Endodermal cell (in vitro differentiated cells): ENCODE measurements at regions not wholly inside any gene's neighbourhood (a gene's known extent, or its start where the extent isn't known, plus 50 kb on each side); places are given as distances from the start of the nearest gene placed in this dataset.

Source experiments
- DNase-seq: peaks from one replicate; pipeline ENCODE4 v3.0.0-alpha.2; 2017
- H3K27ac ChIP-seq: 2 replicates; pipeline ENCODE4 v1.5.1; 2013; ENCODE audit warnings: mild to moderate bottlenecking, low read depth, low read length, moderate library complexity
- H3K27me3 ChIP-seq: 2 replicates; pipeline ENCODE4 v1.6.1; 2013; ENCODE audit warnings: mild to moderate bottlenecking, low read length, moderate library complexity; ENCODE audit not compliant: insufficient read depth, control insufficient read depth, poor library complexity, severe bottlenecking
- H3K36me3 ChIP-seq: 2 replicates; pipeline ENCODE4 v1.7.0; 2013; ENCODE audit warnings: mild to moderate bottlenecking, low read length, moderate library complexity; ENCODE audit not compliant: control insufficient read depth, insufficient read depth
- H3K4me1 ChIP-seq: one replicate; pipeline ENCODE4 v1.7.0; 2013; ENCODE audit warnings: low read length; ENCODE audit not compliant: control insufficient read depth, insufficient read depth
- H3K4me3 ChIP-seq: 2 replicates; pipeline ENCODE4 v1.5.1; 2013; ENCODE audit warnings: mild to moderate bottlenecking, low read length, moderate library complexity
- H3K9ac ChIP-seq: 2 replicates; pipeline ENCODE4 v1.6.1; 2013; ENCODE audit warnings: mild to moderate bottlenecking, low read length, moderate library complexity; ENCODE audit not compliant: poor library complexity, severe bottlenecking; ENCODE audit errors: extremely low read depth
- H3K9me3 ChIP-seq: 2 replicates; pipeline ENCODE4 v1.6.1; 2013; ENCODE audit warnings: mild to moderate bottlenecking, low read length, moderate library complexity; ENCODE audit not compliant: control insufficient read depth
- H3K27ac Mint-ChIP-seq: 2 replicates; pipeline ENCODE4 v1.8.0; 2020; ENCODE audit warnings: mixed read lengths
- H3K27me3 Mint-ChIP-seq: 2 replicates; pipeline ENCODE4 v1.8.0; 2021; ENCODE audit warnings: mild to moderate bottlenecking, mixed read lengths; ENCODE audit not compliant: insufficient read depth
- H3K36me3 Mint-ChIP-seq: 2 replicates; pipeline ENCODE4 v1.8.0; 2020; ENCODE audit warnings: low read depth, mixed read lengths
- H3K4me1 Mint-ChIP-seq: 2 replicates; pipeline ENCODE4 v1.8.0; 2020; ENCODE audit warnings: mixed read lengths
- H3K4me3 Mint-ChIP-seq: 2 replicates; pipeline ENCODE4 v1.8.0; 2020; ENCODE audit warnings: mild to moderate bottlenecking, moderate library complexity, mixed read lengths
- H3K9me3 Mint-ChIP-seq: 2 replicates; pipeline ENCODE4 v1.8.0; 2020; ENCODE audit warnings: mild to moderate bottlenecking, mixed read lengths
- CTCF ChIP-seq: fragments of 200-600 bp; sonication (generic); conservative IDR thresholded peaks from 2 replicates; pipeline ENCODE4 v1.5.0; 2021; ENCODE audit warnings: antibody characterized with exemption, mild to moderate bottlenecking
- WGBS, 2 experiments: methylation state at CpG; one replicate each; pipeline versions ENCODE4 v1.1.5 to v1.1.7; 2013; ENCODE audit warnings: missing lambda C conversion rate in 2 of 2, mixed read lengths in 1 of 2; ENCODE audit not compliant: insufficient coverage in 1 of 2, insufficient read length in 1 of 2; 5-methylcytosine and 5-hydroxymethylcytosine counted together

GRCh38 chr9:88663771-88664419, 128.9 kb downstream of the NXNL2 start:
- no peak overlapping the region for H3K27ac ChIP-seq
- WGBS, 2 experiments: 89% methylated on average over 4 of the region's 4 CpGs; no CpG with 5 or more reads in 1 of the 2 experiments
- no peaks in the 10 kb centered on the region for H3K27me3 ChIP-seq
- peaks cover 11% of the 10 kb centered on the region for H3K9me3 ChIP-seq
- no peaks in the 10 kb centered on the region for H3K36me3 Mint-ChIP-seq
- H3K4me3 ChIP-seq: no peak overlapping the region
- no peak for TF ChIP-seq CTCF
- no peak for DNase-seq
- no peak overlapping the region for H3K4me3 Mint-ChIP-seq
- H3K4me1 ChIP-seq: no peaks in the 10 kb centered on the region
- peaks cover 2% of the 10 kb centered on the region for H3K4me1 Mint-ChIP-seq
- peaks cover 4% of the 10 kb centered on the region for H3K9me3 Mint-ChIP-seq
- H3K9ac ChIP-seq: no peak overlapping the region
- no peaks in the 10 kb centered on the region for H3K36me3 ChIP-seq
- H3K27me3 Mint-ChIP-seq: peaks cover 1% of the 10 kb centered on the region
- H3K27ac Mint-ChIP-seq: no peak overlapping the region

DNA sequence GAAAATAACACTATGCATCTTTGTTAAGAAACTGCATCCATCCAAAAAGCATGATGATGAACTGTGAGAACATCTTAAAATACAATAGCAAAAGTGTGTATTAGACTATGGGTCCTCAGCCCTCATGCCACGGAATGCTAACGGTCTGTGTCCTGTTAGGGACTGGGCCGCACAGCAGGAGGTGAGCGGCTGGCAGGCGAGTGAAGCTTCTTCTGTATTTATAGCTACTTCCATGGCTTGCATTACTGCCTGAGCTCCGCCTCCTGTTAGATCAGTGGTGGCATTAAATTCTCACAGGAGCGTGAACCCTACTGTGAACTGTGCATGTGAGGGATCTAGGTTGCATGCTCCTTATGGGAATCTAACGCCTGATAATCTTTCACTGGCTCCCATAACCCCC, 129.8 kb downstream of the NXNL2 start:
- Mint-ChIP-seq H3K36me3 (no peaks in the 10 kb centered on the region), H3K4me3 (no peak overlapping the region), H3K4me1 (peaks cover 2% of the 10 kb centered on the region), H3K27me3 (peaks cover 1% of the 10 kb centered on the region), H3K9me3 (peaks cover 4% of the 10 kb centered on the region), H3K27ac (no peak overlapping the region)
- no peaks in the 10 kb centered on the region for H3K27me3 ChIP-seq
- no peaks in the 10 kb centered on the region for H3K36me3 ChIP-seq
- peaks cover 11% of the 10 kb centered on the region for H3K9me3 ChIP-seq
- TF ChIP-seq CTCF: no peak
- 82 to 84% methylated on average over 7 to 8 of the region's 8 CpGs for WGBS, 2 experiments
- H3K27ac ChIP-seq: no peak overlapping the region
- no peak overlapping the region for H3K9ac ChIP-seq
- DNase-seq: peak; percentile 59
- H3K4me3 ChIP-seq: no peak overlapping the region
- H3K4me1 ChIP-seq: no peaks in the 10 kb centered on the region

GRCh38 chr9:88672874-88673689, 138.1 kb downstream of the NXNL2 start:
- Histone ChIP-seq H3K9ac (no peak overlapping the region), H3K4me3 (no peak overlapping the region), H3K27me3 (no peaks in the 10 kb centered on the region), H3K4me1 (no peaks in the 10 kb centered on the region), H3K27ac (no peak overlapping the region), H3K9me3 (peaks cover 7% of the 10 kb centered on the region), H3K36me3 (no peaks in the 10 kb centered on the region)
- WGBS, 2 experiments: 89 to 90% methylated on average over 4 to 12 of the region's 12 CpGs
- TF ChIP-seq CTCF: peak; percentile 25
- Mint-ChIP-seq H3K27ac (no peak overlapping the region), H3K27me3 (peaks cover 2% of the 10 kb centered on the region), H3K4me1 (no peaks in the 10 kb centered on the region), H3K36me3 (no peaks in the 10 kb centered on the region), H3K9me3 (no peaks in the 10 kb centered on the region), H3K4me3 (no peak overlapping the region)
- DNase-seq: peak; percentile 69
